GM12891 (cell line): ENCODE measurements at regions not wholly inside any gene's neighbourhood (a gene's known extent, or its start where the extent isn't known, plus 50 kb on each side); places are given as distances from the start of the nearest gene placed in this dataset.

ENCODE experiments used
- POLR2A ChIP-seq: IDR thresholded peaks from 2 replicates; pipeline ENCODE4 v1.6.1; 2011; ENCODE audit warnings: low read depth, low read length, control low read depth
- POLR2AphosphoS5 ChIP-seq: IDR thresholded peaks from 2 replicates; pipeline ENCODE4 v1.6.1; 2011; ENCODE audit warnings: low read depth, low read length, control low read depth

DNA sequence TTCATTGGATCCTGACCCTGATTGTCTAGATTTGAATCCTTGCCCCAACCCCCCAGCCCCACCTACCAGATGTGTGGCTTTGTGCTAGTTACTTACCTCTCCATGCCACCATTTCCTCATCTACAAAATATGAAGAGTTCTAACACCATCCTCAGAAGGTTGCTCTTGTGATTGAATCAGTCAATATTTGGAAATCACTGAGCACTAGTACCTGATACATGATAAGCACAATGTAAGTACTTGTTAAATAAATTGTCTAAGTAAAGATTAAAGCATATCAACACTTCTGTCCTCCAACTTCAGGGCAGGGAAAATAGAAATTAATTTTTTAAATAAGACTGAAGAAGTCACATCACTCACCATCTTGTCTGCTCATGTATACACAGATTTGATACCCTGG, 249.6 kb upstream of the KLF3 start:
- TF ChIP-seq POLR2A (no peak), POLR2AphosphoS5 (no peak)
